Left kidney (tissue), 1 donor: ENCODE measurements at regions not wholly inside any gene's neighbourhood (a gene's known extent, or its start where the extent isn't known, plus 50 kb on each side); places are given as distances from the start of the nearest gene placed in this dataset.
A peak's percentile ranks its signal among the peaks of the same experiment; 100 is the strongest.

Source experiments
- DNase-seq: peaks from one replicate; pipeline ENCODE4 v3.0.0-alpha.2; 2013

DNA sequence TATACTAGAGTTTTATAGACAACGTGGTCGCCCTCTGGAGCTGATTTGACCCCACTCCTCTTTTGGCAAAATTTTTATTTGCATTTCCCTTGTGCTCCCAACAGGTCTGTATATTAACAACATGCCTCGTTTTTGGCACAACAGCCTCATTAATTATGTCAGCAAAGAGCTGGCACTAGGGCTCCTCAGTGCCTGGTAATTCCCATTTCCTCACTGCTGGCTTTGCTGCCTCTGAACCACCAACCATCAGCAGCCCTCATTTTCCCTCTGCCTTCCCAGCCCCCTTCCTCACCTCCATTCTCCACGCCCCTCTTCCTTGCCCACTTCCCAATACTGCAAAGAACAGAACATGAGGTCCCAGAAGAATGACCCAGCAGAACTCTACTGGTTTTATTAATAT lies 204.8 kb downstream of the ABHD5 start:
- DNase-seq = no peak

DNA sequence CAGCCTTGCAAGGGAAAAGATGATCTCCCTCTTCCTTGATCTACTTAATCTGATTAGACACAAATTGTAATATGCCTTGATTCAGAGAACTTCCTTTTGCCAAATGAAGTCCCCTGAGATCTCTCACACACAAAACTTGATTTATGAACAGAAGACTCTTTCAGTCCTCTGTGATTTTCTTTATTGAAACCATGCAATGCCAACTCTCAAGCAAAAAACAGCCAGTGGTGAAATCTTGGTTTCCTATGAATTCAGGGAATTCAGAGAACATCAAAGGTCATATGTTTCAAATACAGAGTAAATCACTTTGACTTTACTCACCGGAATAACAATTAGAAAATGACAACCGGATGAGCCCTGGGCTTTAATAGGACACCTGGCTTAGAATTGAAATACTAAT lies 211.7 kb downstream of the ABHD5 start:
- DNase-seq = no peak

DNA sequence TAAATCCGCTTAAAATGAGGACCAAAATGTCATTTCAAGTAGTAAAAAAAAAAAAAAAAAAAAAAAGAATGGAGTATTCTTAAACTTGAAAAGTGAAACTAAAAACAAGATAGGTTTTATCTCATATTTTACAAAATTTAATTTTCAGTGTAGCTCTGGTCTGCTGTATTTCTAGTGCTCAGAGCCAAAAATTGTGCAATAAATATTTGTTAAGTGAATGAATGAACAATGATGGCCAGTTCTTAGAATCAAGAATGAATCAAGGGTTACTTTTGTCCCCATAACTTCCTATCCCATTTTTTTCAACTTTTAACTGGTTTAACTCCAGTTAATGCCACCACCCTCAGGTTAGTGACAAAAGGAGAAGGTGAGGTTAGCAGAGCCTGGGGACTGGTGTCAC lies 214.4 kb downstream of the ABHD5 start:
- no peak for DNase-seq

DNA sequence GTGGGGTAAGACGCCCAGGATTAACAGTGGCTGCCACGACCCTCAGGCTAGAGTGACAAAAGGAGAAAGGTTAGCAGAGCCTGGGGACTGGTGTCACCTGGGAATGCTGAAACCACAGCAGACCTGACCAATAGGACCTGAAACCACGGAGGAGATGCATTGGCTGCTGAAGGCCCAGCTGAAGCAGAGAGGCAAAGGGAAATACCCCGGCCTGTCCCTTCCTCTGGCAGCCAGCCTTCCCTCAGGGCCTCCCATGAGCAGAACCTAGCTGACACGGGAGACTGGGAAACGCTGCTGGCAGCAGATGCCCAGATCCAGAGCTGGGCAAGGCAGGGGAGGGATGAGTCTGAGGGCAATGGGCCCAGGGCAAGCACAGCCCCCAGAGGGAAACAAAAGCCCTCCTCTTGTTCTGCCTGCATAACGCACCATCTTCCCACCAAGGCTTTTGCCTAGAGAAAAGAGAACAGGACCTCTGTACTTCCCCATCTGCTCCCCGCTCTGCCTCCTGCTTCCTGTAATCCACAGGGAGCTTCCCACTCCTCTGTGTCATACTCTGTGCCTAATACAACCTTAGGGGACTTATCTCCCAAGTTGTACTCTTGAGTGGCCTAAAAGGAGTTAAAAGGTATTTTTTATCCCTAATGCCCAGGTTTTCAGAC lies 216.2 kb downstream of the ABHD5 start:
- DNase-seq = no peak

DNA sequence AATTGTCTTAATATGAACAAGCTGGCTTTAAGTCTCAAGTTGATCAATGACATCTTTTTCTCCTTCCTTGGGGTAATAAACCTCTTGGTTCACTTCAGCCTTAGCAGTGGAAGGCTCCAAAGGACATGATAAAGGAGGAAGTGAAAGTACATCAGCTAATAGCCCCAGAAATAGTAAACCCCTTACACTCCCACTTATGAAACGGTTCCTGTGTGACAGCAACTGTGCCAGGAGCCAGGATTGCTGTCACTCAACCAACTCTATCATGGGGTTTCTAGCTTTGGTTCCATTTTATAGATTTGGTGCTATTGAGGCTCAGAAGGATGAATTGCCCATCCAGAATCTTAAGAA lies 216.7 kb downstream of the ABHD5 start:
- DNase-seq = no peak

DNA sequence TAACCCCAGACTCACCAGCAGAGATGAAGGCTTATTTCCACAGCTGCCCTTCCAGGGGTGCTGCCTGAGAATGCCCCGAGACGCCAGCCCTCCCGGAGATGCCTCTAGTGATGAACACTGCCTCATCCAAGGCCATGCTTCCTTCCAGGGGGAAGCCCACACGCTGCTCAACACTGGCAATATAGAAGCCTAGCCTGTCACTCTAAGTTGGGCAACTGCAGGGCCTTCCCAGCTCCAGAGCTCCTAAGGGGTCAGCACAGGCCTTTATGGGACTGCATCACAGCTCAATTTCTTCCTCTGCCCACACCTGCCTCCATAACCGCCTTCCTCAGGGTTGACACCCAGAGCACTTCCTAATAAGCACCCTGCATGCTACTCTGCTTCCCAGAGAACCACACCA lies 217.7 kb downstream of the ABHD5 start:
- no peak for DNase-seq

DNA sequence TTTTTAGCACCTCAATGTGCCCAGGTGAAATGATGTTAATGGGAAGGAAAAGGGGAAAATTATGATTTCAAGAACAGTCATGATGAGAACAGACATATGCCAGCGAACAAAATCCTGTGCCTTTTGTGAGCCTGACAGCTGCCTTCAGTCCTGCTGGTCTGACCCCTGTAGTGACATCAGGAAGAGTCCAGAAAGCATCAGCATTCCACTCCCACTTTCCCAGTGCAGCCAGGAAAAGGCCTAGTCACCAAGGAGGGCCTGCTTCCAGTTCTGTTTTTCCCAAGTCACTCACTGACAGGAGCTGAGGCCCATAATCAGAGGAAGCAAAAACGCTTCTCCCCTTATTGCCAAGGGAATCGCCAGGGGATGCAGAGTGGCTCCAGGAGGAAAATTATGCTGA lies 218.4 kb downstream of the ABHD5 start:
- DNase-seq = no peak

DNA sequence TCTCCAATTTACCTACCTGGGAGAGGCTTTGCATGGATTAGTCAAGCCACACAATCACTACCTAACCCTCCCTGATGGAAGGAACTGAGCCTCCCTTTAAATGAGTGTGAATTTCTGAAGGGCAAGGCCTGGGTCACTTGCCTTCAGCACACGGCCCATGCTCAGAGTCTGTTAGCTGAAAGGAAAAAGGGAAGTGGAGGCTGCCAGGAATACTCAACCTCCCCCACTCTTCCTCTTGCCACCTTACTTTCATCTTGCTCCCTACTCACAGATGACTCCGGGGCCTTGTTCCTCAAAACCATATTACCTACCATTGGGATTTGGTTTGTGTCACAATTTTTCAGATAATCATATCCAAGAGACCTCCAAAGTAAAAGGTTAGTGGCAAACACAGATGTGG lies 220.0 kb downstream of the ABHD5 start:
- no peak for DNase-seq

DNA sequence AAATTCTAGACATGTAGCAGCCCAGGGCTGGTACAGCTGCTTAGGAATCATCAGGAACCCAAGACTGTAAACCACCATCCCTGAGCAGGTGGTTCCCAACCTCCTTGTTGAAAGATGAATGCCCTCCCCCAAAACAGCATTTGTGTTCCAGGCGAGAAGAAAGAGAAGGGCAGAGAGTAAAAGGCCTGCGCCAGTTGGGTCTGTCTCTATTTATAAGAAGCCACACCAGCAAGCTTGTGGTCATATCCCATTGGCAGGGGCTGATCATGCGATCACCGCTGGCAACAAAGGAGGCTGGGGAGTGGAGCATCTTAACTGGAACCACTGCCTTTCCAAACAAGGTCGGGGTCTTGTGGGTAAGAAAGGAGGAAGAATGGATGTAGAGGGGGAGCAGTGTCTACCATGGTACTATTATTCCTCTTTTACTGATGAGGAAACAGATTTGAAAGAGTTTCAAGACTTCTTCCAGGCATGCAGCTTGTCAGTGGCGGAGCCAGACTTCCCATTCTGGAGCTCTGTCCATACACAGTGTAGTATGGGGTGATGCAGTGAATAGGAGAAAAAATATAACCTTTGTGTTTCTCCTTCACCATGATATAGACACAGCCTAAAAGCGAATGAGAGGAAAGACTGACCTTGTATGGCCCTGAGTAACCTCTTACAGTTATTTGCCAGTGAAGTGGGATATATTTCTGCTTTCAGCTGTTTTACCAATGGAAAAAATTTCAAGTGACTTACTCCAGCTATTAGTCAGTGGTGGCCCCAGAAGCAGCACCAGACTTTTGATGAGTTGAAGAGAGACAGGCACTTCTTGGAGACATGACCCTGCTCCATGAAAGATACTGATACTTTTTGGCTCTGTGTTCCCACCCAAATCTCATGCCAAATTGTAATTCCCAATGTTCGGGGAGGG lies 222.6 kb downstream of the ABHD5 start:
- no peak for DNase-seq

DNA sequence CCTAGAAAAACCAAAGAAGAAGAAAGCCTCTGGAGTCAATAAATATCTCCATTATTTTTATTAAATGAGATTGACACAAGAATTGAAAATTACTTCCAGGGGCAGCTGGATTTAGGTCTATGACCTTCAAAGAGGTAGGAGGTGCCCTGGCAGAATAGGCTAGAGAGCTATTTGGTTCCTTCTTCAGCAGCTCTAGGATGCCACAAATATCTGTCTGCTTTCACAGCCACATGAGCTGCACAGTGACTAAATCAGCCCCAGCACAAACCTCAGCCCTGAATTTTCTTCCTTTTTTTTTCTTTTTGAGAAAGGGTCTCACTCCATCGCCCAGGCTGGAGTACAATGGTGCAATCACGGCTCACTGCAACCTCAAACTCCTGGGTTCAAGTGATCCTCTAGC lies 223.5 kb downstream of the ABHD5 start:
- no peak for DNase-seq

DNA sequence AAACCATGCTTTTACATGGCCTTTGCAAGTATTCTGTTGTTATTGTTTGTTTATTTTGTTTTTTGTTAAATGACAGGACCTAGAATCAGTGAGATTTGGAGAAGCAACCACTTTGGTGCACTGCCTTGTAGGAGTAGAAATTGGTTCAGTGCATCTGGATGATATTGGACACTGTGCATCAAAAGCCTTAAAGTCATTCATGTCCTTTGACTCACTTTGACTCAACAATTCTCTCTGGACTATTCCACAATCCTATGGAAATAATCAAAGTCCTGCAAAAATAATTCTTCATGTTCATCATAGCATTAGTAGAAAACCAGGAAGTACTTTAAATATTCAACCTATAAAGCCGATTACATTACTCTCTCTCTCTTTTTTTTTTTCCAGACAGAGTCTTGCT lies 224.8 kb downstream of the ABHD5 start:
- no peak for DNase-seq

DNA sequence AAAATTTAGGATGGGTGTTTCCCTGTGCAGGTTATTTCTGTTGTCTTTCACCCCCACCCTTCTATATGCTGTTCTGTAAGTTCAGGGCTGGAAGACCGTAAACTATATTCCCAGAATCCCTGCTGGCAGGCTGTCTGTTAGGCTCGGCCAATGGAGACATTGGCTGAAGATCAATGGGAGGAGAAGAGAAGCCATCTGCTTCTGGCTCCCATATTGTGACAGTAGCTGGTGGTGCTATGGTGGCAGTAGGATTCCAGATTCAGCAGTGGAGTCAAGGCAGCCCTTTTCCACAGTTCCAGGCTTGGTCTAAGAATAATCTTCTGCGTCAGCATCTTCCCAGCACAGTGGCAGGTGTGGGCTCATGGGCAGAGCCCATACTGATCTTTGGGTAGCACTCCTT lies 226.6 kb downstream of the ABHD5 start:
- DNase-seq = no peak

DNA sequence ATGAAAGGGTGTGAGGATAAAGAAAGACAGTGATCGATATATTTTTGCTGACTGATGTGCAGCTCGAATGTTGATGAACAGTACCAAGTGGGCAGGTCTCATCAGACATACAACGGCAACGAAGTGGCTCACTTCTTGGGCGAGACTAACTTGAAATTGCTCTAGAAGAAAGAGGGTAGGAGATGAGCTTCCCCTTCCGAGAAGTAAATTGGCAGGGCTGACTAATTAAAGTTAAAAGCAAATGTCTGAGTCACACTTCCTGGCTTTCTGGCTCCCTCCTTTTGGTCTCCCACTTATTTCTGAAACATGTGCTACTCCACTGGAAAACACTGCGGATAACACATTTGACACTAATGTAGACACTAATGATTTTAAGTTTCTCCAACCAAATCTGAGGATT lies 228.3 kb downstream of the ABHD5 start:
- DNase-seq = no peak

DNA sequence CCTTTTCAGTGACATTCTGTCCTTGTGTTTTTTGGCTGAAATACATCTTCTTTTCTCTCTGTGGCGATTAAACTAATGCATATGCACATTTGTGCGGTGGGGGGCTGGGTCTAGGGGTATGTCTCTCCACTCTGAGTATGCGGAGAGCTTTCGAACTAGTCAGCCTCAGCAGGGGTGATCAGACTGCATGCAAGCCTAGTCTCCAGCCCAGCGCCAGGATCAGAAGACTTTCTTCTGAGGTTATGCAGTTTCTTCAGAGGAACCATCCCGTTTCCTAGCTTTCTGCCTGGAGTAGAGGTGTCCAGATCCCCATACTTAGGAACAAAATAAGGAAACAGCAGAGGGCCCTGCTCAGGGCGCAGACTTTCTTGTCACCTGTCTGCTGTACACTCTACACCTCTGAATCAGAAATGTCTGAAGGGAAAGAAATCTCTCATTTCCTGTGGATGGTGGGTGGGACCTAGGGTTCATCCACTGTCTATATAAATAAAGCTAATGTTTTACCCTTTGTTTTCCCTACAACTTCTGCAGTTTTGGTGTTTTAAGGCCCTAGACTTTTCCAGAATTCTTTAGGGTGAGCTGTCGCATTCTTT lies 230.4 kb downstream of the ABHD5 start:
- DNase-seq = no peak

DNA sequence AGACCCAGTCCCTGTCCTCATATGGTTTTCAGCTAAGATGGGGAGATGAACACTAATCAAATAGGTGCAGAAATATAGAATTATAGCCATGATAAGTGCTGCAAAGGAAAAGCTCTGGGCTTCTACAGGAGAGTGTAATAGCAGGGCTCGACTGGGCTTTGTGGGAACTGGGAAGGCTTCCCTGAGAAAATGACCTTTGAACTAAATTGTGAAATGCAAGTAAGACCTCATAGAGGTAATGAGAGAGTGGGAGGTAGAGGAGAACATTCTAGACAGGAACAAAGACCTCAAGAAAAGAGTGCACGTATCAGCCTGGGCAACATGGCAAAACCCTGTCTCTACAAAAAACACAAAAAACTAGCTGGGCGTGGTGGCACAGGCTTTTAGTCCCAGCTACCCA lies 231.6 kb downstream of the ABHD5 start:
- no peak for DNase-seq

DNA sequence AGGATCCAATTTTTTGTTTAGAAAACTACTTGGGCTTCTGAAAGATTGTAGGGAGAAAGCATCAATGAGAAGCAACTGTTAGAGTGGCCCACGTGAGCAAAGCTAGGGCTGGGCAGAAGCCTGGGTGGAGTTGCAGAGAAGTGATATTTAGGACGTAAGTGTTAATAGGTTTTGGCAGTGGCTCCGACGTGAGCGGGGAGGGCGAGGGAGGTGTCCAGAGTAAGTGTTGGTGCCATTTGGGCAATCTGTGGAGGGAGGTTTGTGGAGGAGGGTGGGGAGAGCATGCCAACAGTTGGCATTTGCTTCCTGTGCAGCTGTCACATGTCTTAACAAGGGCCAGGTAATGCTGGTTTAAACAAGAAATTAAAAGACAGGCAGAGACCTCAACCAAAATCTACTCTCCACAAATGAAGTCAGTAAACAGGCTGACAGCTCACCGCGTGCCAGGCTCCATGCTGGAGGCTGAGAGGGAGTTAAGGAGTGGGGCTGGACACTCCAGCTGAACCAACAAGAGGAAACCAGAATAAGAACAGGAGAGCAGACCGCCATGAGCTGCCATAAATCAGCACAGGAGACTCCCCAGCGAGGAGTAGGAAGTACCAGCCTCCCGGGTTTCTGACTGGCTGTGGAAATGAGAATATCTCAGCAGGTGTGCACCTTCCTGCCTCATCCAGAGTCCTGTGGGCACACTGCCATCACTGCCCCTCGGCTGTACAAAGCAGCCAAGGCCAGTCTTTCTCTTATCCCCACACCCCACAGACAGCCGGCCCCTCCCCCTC lies 232.6 kb downstream of the ABHD5 start:
- DNase-seq = peak; percentile 75

DNA sequence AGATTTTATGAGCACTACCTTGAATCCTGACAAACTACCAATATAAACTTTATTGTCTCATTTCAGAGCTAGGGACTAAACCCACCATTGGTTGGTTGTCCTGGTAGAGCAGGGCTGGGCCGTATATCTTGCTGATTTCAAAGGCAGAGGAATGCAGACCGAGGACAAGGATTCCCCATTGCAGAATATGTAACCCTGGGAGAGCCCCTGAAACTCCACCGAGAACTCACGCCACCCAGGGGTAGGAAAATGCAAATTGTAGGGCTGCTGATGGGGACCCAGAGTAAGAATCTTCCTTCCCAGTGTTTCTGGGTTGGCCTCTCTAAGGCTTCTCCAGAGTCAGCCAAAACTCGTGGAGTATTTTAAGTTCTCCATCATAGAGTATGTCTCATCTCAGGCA lies 235.3 kb downstream of the ABHD5 start:
- no peak for DNase-seq

DNA sequence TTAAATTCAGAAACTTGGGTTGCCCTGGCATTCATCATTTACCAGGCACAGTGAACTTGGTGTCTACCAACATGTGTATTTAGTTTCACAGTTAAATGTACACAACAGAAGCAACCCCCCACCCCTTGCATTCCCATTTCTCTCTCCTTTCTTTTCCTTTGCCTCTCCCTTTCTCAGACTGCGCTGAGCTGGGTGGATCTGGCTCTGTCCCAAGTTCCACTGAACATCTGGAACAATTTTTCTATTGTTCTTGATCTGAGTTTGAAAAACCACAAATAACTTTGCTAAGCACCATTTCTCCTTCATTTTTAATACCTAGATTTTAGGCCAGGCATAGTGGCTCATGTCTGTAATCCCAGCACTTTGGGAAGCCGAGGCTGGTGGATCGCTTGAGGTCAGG lies 242.2 kb downstream of the ABHD5 start:
- DNase-seq = no peak

DNA sequence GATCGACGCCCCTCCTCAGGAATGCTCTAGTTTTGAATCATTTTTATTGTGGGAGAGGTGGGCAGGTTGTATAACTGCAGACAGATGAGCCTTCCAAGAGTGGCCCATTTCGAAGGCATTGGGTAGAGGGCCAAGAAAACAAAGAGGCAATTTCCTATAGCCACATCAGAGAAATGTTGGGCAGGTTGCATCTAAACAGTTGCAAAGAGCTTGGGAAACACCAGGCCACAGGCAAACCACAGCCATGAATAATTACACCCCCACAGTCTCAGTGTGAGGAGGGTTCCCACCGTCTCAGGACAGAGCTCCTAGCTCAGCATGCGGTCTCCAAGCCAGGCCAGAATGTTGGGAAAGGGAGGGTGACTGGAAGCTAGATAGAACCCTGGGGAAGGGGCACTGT lies 257.3 kb downstream of the ABHD5 start:
- no peak for DNase-seq

DNA sequence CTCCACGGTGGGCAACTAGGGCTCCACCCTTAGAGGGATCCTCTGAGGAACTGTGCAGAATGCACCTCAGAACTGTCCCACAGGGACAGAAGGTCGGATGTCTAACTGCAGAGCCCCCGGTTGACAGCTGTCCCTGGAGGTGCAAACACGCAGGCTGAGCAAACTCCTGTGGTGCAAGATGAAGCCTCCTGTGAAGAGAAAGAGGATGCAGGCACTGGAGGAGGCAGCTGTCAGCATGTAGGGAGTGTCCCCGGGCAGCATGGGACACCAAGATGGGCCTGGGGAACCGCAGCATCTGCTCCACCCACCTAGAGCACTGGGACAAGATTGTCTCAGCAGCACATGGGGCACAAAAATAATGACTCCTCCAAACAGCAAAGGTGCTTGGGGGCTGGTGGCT lies 258.9 kb downstream of the ABHD5 start:
- no peak for DNase-seq

DNA sequence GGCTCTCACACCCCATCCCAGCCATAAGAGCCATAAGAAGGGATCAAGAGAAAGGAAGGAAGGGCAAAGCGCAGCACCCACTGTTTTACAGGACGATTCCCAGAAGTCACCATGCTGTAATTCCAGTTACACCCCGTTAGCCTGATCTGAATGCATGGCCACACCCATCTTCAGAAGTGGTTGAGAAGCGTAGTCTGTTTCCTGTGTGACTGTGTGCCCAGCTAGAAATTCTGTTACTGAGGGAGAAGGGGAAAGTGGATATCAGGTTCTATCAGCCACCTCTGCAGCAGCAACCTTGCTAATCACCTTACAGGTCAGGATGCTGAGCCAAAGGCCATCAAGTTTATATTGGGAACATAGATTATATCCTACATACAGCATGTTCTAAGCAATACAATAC lies 260.0 kb downstream of the ABHD5 start:
- no peak for DNase-seq

DNA sequence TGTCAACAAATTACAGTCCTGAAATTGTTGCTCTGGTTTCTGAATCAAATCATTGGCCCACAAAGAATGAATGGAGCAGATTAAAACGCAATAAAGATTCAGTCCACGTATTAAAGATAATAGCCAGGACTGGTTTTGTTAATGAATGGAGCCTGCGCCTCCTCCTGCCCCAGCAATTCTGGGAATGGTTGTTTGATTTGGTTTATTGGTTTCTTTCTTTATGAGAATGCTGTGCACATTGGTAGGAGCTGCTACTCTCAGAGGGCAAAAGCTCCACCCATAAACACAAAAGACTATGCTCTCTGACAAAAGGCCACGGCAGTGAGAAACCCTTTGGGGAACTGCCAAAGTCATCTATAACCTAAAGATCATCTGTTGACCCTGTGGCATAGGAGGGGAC lies 261.1 kb downstream of the ABHD5 start:
- no peak for DNase-seq

DNA sequence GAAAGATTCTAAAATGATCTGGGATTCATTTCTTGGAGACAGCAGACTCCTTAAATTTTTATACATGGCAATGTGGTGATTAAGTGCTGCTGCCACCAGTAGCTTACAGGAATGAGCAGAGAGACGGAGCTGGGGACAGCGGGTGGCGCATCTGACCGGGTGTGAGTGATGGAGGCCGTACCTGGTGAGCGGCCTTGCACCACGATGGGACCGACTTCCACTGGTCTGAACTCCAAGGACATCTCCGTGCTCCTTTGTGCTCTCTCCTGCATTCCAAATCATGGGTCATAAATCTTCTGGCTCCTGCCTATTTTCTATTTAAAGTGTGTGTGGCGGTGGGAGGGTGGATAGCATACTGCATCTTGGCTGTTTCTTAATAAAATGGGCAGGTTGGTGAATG lies 262.6 kb downstream of the ABHD5 start:
- DNase-seq = no peak
